H54 (cell line): ENCODE measurements at regions not wholly inside any gene's neighbourhood (a gene's known extent, or its start where the extent isn't known, plus 50 kb on each side); places are given as distances from the start of the nearest gene placed in this dataset.
"Not testable (repeated sequence)": the region's sequence is repeated elsewhere in the genome, so short reads cannot be mapped to it uniquely, and the experiment has no call there.

Experiments
- DNase-seq: peaks from one replicate; pipeline ENCODE4 v3.0.0; 2011; ENCODE audit warnings: low spot score, mixed read lengths; ENCODE audit not compliant: insufficient read length
- FAIRE-seq: peaks from 3 replicates; lab custom pipeline; 2011; peaks lifted over from hg19 to GRCh38; lab: Jason Lieb, UNC
- POLR2A ChIP-seq: IDR thresholded peaks from 2 replicates; pipeline ENCODE4 v1.6.1; 2011; ENCODE audit warnings: low read depth, mild to moderate bottlenecking, low read length

DNA sequence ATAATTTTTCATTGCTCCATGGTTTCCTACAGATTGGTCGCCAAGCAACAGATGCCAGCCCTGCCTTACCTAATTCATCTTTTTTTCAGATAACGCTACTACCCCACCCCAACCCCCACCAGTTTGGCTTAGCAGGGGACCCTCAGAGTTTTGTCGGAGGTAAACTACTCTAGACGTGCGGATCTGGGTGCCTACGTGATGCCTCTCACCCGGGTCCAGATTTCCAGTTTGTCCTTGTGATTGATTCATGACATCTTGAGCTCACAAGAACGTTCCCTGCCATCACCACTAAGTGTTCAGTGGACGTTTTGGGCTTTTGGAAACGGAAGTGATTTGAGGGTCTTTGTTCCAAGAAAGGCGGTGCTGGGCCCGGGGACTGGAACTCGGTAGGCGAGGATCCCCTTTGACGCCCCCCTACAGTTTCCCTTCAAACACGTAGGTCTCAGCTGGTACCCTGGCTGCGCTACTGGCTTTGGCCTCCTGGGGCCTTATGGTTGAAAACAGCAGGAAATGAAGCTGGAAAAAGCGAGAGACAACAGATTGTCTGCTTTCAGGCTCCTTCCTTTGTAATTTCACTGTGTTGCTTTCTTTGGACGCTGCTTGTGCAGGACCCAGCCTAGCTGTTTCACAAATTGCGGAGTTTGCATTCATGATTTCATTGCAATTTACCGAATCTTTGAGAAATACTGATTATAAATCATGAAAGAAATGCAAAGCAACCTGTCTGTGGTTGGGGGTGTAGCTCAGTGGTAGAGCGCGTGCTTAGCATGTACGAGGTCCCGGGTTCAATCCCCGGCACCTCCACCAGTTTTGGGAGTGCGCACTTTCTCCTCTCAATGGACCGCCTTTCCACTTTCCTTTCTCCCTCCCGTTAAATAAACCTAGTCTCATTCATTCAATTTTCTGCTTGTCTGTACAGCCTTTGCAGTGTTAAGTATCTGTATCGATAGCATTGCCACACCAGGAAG, 81.0 kb downstream of the GPX5 start:
- no peak for TF ChIP-seq POLR2A
- FAIRE-seq (peak; percentile 90), DNase-seq (peak; percentile 66)

DNA sequence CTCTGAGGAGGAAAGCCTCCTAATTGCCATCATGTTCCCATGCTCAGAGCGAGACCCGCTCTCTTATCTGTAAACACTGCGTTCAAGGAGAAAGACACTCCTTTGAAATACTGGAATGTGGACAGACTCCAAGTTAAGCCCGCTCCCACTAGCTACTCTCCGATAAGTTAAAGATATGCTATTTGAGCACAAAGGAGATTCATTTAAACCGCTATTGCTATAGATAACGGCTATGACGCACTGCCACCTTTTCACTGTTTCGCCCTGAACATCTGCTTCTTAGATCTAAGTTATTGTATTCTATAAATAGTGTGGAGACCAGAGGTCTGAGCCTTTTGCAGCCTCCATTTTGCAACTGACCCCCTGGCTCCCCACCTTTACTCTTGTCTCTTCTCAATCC, 82.3 kb downstream of the GPX5 start:
- FAIRE-seq: no peak
- no peak for DNase-seq
- TF ChIP-seq POLR2A: no peak

DNA sequence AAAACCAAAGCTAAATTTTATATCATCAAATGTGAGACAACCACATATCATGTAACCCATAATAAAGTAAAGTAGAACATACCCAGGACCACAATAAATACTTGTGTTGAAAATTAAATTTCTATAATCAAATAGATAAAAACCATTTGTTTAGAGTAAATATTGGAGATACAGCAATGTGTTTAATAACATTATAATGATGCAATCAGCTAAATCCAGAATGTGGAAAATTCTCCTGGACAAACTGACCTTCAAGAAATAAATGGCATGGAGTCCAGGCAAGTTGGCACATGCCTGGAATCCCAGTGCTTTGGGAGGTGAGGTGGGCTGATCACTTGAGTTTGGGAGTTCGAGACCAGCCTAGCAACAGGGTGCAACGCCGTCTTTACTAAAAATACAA, 84.0 kb downstream of the GPX5 start:
- DNase-seq (no peak), FAIRE-seq (no peak)
- no peak for TF ChIP-seq POLR2A

DNA sequence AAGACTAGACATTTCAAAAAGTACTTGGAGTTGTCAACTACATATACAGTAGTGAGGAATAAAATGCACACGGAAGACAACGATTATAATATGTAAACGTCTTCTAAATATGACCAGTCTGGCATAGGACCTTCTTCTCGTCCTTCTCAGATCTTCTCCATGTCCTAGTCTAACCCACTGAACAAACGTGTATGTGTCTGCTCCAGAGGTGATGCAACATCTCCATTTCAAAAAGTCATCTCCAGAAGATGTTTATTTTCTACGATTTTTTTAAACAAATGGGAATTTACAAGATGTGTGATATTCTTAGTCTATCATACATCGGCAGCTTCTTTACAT, 89.9 kb downstream of the GPX5 start:
- DNase-seq (no peak), FAIRE-seq (no peak)
- no peak for TF ChIP-seq POLR2A

DNA sequence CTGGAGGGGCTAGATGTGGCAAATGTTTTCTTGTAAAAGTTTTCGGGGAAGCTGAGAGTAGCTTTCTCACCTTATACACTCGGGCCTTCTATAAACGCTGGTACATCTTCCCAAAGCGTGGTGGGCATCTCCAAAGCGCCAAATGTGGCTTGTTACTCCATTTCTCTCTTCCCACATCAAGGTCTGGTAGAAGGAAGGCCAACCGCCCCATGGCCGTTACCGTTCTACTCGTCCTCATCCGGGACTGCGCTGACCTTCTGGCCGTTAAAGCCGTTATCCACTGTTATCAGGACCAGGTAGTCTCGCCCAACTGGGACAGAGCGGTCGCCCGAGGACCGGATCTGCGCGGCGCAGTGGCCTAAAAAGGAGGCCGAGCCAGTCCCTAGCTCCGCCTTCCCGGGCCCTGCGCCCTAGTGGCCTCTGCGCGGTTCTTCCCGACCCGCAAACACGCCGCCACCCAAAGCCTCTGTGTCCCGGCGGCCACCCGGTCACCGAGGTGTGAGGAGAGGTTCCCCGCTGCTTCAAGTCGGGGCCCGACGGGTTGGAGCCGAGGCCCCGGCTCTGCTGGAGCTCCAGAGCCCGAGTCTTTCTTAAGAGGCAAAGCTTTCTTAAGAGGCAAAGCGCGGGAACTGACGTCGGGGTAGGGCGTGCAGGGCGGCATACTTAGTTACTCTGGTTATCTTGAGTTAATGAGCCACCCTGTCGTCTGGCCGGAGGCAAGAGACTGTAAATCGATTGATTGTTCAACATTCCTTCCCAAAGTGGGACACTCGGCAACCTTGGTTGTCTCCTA, 90.5 kb downstream of the GPX5 start:
- no peak for FAIRE-seq
- no peak for TF ChIP-seq POLR2A
- DNase-seq: no peak

DNA sequence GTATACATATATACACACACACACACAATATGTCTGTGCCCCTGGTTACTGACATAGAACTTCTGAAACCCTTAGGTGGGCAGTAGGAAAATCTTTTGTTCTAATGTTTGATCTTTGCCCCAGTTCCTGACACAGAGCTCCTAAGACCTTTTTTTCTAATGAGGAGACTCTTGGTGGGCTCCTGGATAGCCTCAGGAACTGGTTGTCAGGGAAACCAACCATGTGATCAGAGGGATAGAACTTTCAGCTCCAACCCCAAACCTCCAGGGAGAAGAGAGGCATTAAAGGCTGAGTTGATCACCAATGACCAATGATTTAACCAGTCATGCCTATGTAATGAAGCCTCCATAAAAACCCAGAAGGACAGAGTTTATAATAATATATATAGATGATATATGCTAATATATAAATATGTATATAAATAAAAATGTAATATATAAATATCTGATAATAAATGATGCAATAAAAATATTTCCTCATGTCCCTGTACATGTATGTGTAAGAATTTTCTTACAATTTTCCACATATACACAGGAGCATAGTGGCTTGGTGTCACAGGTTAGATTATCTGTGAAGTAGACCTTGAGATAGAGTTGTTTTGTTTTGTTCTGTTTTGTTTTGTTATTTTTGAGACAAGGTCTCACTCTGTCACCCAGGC, 93.3 kb downstream of the GPX5 start:
- no peak for FAIRE-seq
- DNase-seq: no peak
- no peak for TF ChIP-seq POLR2A

DNA sequence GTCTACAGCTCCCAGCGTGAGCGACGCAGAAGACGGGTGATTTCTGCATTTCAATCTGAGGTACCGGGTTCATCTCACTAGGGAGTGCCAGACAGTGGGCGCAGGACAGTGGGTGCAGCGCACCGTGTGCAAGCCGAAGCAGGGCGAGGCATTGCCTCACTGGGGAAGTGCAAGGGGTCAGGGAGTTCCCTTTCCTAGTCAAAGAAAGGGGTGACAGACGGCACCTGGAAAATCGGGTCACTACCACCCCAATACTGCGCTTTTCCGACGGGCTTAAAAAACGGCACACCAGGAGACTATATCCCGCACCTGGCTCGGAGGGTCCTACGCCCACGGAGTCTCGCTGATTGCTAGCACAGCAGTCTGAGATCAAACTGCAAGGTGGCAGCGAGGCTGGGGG, 95.6 kb downstream of the GPX5 start:
- not testable (repeated sequence) for DNase-seq, FAIRE-seq

DNA sequence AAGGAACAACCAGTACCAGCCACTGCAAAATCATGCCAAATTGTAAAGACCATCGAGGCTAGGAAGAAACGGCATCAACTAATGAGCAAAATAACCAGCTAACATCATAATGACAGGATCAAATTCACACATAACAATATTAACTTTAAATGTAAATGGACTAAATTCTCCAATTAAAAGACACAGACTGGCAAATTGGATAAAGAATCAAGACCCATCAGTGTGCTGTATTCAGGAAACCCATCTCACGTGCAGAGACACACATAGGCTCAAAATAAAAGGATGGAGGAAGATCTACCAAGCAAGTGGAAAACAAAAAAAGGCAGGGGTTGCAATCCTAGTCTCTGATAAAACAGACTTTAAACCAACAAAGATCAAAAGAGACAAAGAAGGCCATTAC, 97.6 kb downstream of the GPX5 start:
- not testable (repeated sequence) for FAIRE-seq, DNase-seq

DNA sequence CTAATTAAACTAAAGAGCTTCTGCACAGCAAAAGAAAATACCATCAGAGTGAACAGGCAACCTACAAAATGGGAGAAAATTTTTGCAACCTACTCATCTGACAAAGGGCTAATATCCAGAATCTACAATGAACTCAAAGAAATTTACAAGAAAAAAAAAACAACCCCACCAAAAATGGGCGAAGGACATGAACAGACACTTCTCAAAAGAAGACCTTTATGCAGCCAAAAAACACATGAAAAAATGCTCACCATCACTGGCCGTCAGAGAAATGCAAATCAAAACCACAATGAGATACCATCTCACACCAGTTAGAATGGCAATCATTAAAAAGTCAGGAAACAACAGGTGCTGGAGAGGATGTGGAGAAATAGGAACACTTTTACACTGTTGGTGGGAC, 100.7 kb downstream of the GPX5 start:
- DNase-seq, FAIRE-seq: not testable (repeated sequence)

DNA sequence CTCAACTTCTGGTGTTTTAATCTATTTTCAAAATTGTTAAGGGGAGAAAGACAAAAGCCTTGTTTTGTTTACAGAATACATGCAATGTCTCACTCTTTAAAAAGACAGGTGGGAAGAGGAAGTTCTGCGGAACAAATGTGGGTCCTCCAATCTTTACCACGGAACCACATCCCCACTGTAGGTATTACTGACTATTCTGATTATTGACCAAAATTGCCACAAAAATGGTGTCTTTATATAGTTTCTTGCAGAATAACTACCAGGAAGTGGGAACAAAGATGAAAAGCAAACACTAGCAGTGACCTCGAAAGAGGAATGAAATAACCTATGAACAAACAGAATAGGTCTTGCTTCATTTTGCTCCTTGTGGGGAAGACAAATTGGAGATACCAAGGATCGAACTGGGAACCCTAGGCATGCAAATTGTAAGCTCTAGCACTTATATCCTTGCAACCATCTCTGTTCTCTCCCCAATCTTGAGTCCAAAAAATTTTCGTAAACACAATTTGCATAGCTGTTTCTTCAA, 106.7 kb downstream of the GPX5 start:
- no peak for DNase-seq
- no peak for TF ChIP-seq POLR2A
- FAIRE-seq: no peak

DNA sequence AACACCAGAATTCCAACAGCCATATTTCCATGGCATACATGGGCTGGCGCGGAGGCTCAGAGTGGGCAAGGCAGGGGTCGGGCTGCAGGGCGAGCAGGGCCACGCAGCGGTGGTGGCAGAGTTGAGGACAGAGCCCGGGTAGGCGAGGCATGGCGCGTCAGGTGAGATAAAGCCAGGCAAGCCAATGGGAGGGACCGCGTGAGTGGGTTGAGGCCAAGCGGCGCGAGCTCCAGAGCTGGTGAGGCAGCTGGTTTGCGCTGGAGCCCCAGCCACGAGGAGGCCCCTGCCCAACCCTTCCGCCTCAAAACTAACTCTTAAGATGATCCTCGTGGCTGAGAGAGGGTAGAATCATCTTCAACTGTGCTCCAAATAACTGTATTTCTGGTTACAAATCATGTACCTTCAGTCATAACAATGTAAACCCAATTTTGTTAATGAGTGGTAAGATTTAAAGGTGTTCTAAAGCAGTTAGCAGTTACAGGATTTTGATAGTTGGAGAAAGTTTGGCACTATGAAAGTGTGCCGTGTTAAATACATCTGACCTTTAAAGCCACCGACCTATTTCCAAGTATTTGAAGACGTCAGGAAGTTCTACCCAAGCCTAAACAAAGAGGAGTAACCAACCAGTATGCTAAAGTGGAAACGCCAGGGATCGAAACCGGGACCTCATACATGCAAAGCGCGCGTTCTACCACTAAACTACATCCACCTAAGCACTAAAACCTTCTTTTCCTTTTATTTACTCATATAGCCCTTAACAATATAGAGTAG, 107.9 kb downstream of the GPX5 start:
- TF ChIP-seq POLR2A: no peak
- no peak for FAIRE-seq
- DNase-seq: no peak

DNA sequence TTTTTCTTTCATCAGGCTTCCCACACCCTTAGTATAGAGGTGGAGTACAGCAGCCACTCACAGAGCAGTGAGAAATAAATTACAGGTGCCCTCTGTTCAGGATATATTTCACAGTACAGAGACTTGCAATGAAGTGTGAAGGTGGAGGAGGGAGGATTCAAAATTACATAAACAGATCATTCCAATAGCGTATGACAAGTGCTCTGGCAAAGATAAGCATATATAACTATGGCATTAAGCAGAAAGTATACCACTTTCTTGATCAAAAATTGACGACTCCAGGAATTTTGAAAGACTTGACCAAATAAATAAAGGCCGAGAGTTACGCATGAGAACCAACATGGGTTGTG, 108.7 kb downstream of the GPX5 start:
- TF ChIP-seq POLR2A: no peak
- no peak for FAIRE-seq
- no peak for DNase-seq

DNA sequence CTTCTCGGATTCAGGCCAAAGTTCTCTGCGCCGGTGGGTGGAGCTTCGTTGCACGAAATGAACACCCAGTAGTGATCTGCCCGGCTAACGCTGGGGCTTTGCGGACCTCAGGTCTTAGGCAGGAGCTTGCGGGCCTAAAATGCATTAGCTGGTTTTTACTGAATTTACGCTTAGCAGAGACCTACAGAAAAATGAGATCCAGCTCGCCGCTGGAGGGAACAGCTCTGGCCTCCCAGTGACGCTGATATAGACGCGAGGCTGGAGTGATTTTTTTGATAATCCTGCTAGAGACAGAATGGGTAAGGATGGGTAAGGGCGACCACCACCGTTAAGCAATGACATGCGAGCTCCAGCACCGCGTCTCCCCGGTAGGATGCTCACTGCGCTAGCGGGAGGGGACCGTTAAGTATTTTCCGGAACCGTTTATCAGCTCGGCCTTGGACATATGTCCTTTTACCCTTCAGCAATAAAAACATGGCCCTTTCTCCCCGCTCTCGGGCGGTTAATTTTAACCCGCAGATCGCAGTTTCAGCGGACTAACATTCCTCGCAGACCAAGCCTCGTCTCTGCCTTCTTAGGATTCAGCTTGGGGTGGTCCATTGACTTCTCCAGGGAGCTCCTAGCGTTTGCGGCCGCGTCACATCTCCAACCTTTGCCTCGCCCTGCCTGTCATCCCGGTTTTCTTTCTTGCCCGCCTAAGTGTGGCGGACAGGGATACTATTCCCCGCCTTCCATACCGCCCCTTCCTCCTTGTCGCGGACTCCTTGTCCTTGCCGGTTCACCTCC, 109.3 kb downstream of the GPX5 start:
- no peak; the same call in 1 of the 2 replicates for TF ChIP-seq POLR2A
- FAIRE-seq (no peak), DNase-seq (no peak)
